Panc1 (cell line): ENCODE measurements at regions not wholly inside any gene's neighbourhood (a gene's known extent, or its start where the extent isn't known, plus 50 kb on each side); places are given as distances from the start of the nearest gene placed in this dataset.

Experiments used
- ATAC-seq: fragments of 200-7000 bp; cut with Tn5 transposase; 2 replicates; pipeline ENCODE4 v1.9.1; 2020; ENCODE audit warnings: mild to moderate bottlenecking, moderate library complexity
- BruUV-seq: library from RNA; stranded (reverse); fragments of 400-500 nt; replicated peaks from 2 replicates; lab custom pipeline; 2021; lab: Mats Ljungman, UMichigan
- CTCF ChIA-PET: fragments of 300-600 bp; sonication (Branson Sonifier 250); formaldehyde crosslinking; loops from one replicate; lab custom pipeline; 2022; ENCODE audit warnings: antibody characterized with exemption; lab: Charles Lee
- POLR2A ChIA-PET: fragments of 300-600 bp; sonication (Branson Sonifier 250); formaldehyde crosslinking; loops from one replicate; lab custom pipeline; 2022; ENCODE audit warnings: antibody characterized with exemption; lab: Charles Lee
- DNase-seq: peaks from one replicate; pipeline ENCODE4 v3.0.0-alpha.2; 2010; ENCODE audit warnings: low read depth, low spot score
- H3K27ac ChIP-seq: 2 replicates; pipeline ENCODE4 v1.5.1; 2011; ENCODE audit warnings: mild to moderate bottlenecking, low read length, inconsistent platforms
- H3K27me3 ChIP-seq: fragments of 200-500 bp; sonication (Bioruptor generic); 2 replicates; pipeline ENCODE4 v1.6.0; 2014; ENCODE audit warnings: low read length, inconsistent platforms; ENCODE audit not compliant: control insufficient read depth, insufficient read depth
- H3K36me3 ChIP-seq: fragments of 200-500 bp; sonication (Bioruptor generic); 2 replicates; pipeline ENCODE4 v1.5.1; 2014; ENCODE audit warnings: inconsistent platforms, mild to moderate bottlenecking, low read length, moderate library complexity; ENCODE audit not compliant: control insufficient read depth, insufficient read depth
- H3K4me1 ChIP-seq: 2 replicates; pipeline ENCODE4 v1.5.1; 2011; ENCODE audit warnings: inconsistent platforms, mild to moderate bottlenecking, low read length, moderate library complexity; ENCODE audit not compliant: control insufficient read depth, insufficient read depth
- H3K4me3 ChIP-seq, 2 experiments: 2 replicates each; pipeline ENCODE4 v1.5.1; 2011 to 2012; ENCODE audit warnings: low read depth in 2 of 2, low read length in 2 of 2, mild to moderate bottlenecking in 2 of 2, inconsistent platforms in 1 of 2, moderate library complexity in 1 of 2
- H3K9me3 ChIP-seq: fragments of 200-500 bp; sonication (Bioruptor generic); 2 replicates; pipeline ENCODE4 v1.5.1; 2014; ENCODE audit warnings: low read depth, mild to moderate bottlenecking, inconsistent platforms, low read length, moderate library complexity; ENCODE audit not compliant: control insufficient read depth, insufficient read depth
- POLR2AphosphoS5 ChIP-seq: IDR thresholded peaks from 2 replicates; pipeline ENCODE4 v1.6.1; 2012; ENCODE audit warnings: mild to moderate bottlenecking, low read depth, low read length, moderate library complexity
- SIN3A ChIP-seq: IDR thresholded peaks from 2 replicates; pipeline ENCODE4 v1.6.1; 2012; ENCODE audit warnings: low read depth, mild to moderate bottlenecking, low read length, moderate library complexity, borderline replicate concordance; ENCODE audit not compliant: insufficient read depth
- TCF7L2 ChIP-seq: IDR thresholded peaks from 2 replicates; pipeline ENCODE4 v1.6.1; 2011; ENCODE audit warnings: mild to moderate bottlenecking, low read depth, low read length, inconsistent platforms
- in situ Hi-C: cut with HindIII; loops from 2 replicates; pipeline ENCODE4 v1.10.0; 2016; ENCODE audit warnings: low sequenced_read_pairs, low pct_unique_long_range_greater_than_20kb
- intact Hi-C: fragments of 100-400 bp; cut with micrococcal nuclease; formaldehyde crosslinking; loops from one replicate; pipeline ENCODE4 v1.10.0; 2022; ENCODE audit not compliant: unreplicated experiment
- TF ChIP-seq, protein P1 (sequence below): fragments of 450-650 bp; IDR thresholded peaks from 2 replicates; pipeline ENCODE4 v1.5.1; 2017; ENCODE audit warnings: mild to moderate bottlenecking
- TF ChIP-seq, protein P2 (sequence below), 2 experiments: IDR thresholded peaks; 2 replicates each; pipeline ENCODE4 v1.6.1; 2011 to 2012; ENCODE audit warnings: low read depth in 2 of 2, control low read depth in 1 of 2, low read length in 1 of 2, mild to moderate bottlenecking in 1 of 2, moderate library complexity in 1 of 2; ENCODE audit not compliant: insufficient read depth in 1 of 2

DNA sequence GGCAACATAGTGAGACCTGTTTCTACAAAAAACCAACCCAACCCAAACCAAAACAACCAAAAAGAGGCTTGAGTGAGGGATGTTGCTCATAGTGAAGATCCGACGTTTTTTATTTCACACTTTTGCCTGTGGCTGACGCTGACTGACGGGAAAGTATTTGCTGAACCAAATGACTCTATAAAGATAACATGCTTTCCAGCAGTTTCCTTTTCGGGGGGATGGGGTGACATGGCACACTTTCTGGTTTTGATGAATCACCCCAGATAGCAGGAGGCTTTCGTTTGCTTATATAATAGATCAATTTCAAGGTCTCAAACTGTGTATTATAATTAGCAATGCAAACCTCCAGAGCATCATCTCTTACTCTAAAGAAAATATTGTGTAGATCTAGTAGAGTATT is 150.8 kb downstream of the AQP4 start:
- DNase-seq (no peak), ATAC-seq (no peak)
- no peak overlapping the region for H3K27ac ChIP-seq
- ChIA-PET POLR2A (no interaction called here), CTCF (no interaction called here)
- H3K9me3 ChIP-seq, result no peaks in the 10 kb centered on the region
- no peaks in the 10 kb centered on the region for H3K4me1 ChIP-seq
- intact Hi-C loops, result no loop called here
- TF ChIP-seq, protein P1, sequence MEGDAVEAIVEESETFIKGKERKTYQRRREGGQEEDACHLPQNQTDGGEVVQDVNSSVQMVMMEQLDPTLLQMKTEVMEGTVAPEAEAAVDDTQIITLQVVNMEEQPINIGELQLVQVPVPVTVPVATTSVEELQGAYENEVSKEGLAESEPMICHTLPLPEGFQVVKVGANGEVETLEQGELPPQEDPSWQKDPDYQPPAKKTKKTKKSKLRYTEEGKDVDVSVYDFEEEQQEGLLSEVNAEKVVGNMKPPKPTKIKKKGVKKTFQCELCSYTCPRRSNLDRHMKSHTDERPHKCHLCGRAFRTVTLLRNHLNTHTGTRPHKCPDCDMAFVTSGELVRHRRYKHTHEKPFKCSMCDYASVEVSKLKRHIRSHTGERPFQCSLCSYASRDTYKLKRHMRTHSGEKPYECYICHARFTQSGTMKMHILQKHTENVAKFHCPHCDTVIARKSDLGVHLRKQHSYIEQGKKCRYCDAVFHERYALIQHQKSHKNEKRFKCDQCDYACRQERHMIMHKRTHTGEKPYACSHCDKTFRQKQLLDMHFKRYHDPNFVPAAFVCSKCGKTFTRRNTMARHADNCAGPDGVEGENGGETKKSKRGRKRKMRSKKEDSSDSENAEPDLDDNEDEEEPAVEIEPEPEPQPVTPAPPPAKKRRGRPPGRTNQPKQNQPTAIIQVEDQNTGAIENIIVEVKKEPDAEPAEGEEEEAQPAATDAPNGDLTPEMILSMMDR, result no peak
- no peak for TF ChIP-seq TCF7L2
- TF ChIP-seq SIN3A, result no peak
- TF ChIP-seq POLR2AphosphoS5, result no peak
- TF ChIP-seq, protein P2, sequence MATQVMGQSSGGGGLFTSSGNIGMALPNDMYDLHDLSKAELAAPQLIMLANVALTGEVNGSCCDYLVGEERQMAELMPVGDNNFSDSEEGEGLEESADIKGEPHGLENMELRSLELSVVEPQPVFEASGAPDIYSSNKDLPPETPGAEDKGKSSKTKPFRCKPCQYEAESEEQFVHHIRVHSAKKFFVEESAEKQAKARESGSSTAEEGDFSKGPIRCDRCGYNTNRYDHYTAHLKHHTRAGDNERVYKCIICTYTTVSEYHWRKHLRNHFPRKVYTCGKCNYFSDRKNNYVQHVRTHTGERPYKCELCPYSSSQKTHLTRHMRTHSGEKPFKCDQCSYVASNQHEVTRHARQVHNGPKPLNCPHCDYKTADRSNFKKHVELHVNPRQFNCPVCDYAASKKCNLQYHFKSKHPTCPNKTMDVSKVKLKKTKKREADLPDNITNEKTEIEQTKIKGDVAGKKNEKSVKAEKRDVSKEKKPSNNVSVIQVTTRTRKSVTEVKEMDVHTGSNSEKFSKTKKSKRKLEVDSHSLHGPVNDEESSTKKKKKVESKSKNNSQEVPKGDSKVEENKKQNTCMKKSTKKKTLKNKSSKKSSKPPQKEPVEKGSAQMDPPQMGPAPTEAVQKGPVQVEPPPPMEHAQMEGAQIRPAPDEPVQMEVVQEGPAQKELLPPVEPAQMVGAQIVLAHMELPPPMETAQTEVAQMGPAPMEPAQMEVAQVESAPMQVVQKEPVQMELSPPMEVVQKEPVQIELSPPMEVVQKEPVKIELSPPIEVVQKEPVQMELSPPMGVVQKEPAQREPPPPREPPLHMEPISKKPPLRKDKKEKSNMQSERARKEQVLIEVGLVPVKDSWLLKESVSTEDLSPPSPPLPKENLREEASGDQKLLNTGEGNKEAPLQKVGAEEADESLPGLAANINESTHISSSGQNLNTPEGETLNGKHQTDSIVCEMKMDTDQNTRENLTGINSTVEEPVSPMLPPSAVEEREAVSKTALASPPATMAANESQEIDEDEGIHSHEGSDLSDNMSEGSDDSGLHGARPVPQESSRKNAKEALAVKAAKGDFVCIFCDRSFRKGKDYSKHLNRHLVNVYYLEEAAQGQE (IDR thresholded peaks at IDR 0.05; ENCODE audit: insufficient read depth in 1 of 2, low read depth in 2 of 2, low read length in 1 of 2), result no peak
- H3K4me3 ChIP-seq, result no peak overlapping the region
- in situ Hi-C loops, result no loop called here
- H3K36me3 ChIP-seq, result no peaks in the 10 kb centered on the region
- H3K27me3 ChIP-seq, result no peaks in the 10 kb centered on the region
- no TSS peak for BruUV-seq

DNA sequence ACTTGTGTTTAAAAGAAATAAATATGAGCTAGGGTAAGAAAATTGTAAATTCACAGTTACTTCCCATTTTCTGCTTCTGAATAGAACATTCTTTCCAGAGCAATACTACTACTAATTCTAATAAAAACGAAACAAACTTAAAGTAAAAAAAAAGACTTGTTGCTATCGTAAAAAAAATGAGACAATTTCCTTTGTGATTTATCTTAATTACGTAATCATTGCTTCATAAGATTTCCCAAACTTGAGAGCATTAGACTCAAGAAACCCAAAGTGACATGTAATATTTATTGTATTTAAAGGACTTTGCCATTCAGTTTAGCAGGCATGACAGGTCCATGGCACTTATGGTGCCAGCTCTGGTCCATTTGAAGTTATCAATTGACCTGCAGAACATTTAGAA is 153.8 kb downstream of the AQP4 start:
- ChIA-PET POLR2A (no interaction called here), CTCF (no interaction called here)
- H3K9me3 ChIP-seq, result no peaks in the 10 kb centered on the region
- in situ Hi-C loops, result no loop called here
- no peak for ATAC-seq
- intact Hi-C loops, result no loop called here
- TF ChIP-seq SIN3A (no peak), TCF7L2 (no peak), POLR2AphosphoS5 (no peak)
- TF ChIP-seq, protein P1, result no peak
- TF ChIP-seq, protein P2 (IDR thresholded peaks at IDR 0.05; ENCODE audit: insufficient read depth in 1 of 2, low read depth in 2 of 2, low read length in 1 of 2), result no peak
- BruUV-seq, result no TSS peak
- H3K4me3 ChIP-seq, result no peak overlapping the region
- no peaks in the 10 kb centered on the region for H3K36me3 ChIP-seq
- H3K27me3 ChIP-seq, result no peaks in the 10 kb centered on the region
- DNase-seq, result no peak
- no peaks in the 10 kb centered on the region for H3K4me1 ChIP-seq
- no peak overlapping the region for H3K27ac ChIP-seq
